ENCODE measurements at regions not wholly inside any gene's neighbourhood (a gene's known extent, or its start where the extent isn't known, plus 50 kb on each side); places are given as distances from the start of the nearest gene placed in this dataset.
"Not testable (repeated sequence)": the region's sequence is repeated elsewhere in the genome, so short reads cannot be mapped to it uniquely, and the experiment has no call there.

- H3K4me1 ChIP-seq (ENCODE audit: control insufficient read depth in 1 of 2, insufficient read depth in 2 of 2, low read depth in 1 of 2, low read length in 1 of 2), result no peaks in the 10 kb centered on the region
- no peak overlapping the region for H3K9ac ChIP-seq
- no peaks in the 10 kb centered on the region for H3F3A ChIP-seq (replicated peaks; ENCODE audit: insufficient read depth)
- no peak overlapping the region for H3K4me2 ChIP-seq
- CTCF ChIA-PET, result no interaction called here
- no peaks in the 10 kb centered on the region for H3K9me3 ChIP-seq
- WGBS (ENCODE audit: low lambda C conversion rate), result 61% methylated on average over 21 of the region's 21 CpGs
- H4K20me1 ChIP-seq (ENCODE audit: insufficient read depth), result no peaks in the 10 kb centered on the region
- TF ChIP-seq MAX (IDR thresholded peaks at IDR 0.05; ENCODE audit: low read depth), result no peak
- TF ChIP-seq ELF1 (IDR thresholded peaks at IDR 0.05), result no peak
- no peak for TF ChIP-seq TAF1 (IDR thresholded peaks at IDR 0.05; ENCODE audit: borderline replicate concordance, low read depth, low read length)
- TF ChIP-seq YY1 (IDR thresholded peaks at IDR 0.05; ENCODE audit: low read depth), result no peak
- TF ChIP-seq FOSL2 (IDR thresholded peaks at IDR 0.05; ENCODE audit: borderline replicate concordance, low read depth), result no peak
- TF ChIP-seq IRF3 (IDR thresholded peaks at IDR 0.05; ENCODE audit: low read depth, low read length), result no peak
- no peak for TF ChIP-seq GABPA (IDR thresholded peaks at IDR 0.05; ENCODE audit: low read depth)
- TF ChIP-seq RAD21 (IDR thresholded peaks at IDR 0.05; ENCODE audit: low read length), result no peak
- TF ChIP-seq RCOR1 (IDR thresholded peaks at IDR 0.05; ENCODE audit: low read length), result no peak
- no peak for TF ChIP-seq RFX5 (IDR thresholded peaks at IDR 0.05; ENCODE audit: low read length)
- no peak for TF ChIP-seq NRF1 (IDR thresholded peaks at IDR 0.05; ENCODE audit: low read depth, low read length)
- no peaks in the 10 kb centered on the region for H3K79me2 ChIP-seq (ENCODE audit: insufficient read depth)
- no peaks in the 10 kb centered on the region for H3K9me2 ChIP-seq
- H3K27ac ChIP-seq (ENCODE audit: low read depth in 2 of 2, low read length in 1 of 2), result no peak overlapping the region
- peak; percentile 0 for DNase-seq
- H3K4me3 ChIP-seq (ENCODE audit: low read depth in 2 of 2, low read length in 1 of 2), result no peak overlapping the region
- H3K27me3 ChIP-seq (ENCODE audit: insufficient read depth), result no peaks in the 10 kb centered on the region
- no peaks in the 10 kb centered on the region for H3K36me3 ChIP-seq (replicated peaks in 1 of 2; ENCODE audit: control insufficient read depth in 1 of 2, insufficient read depth in 2 of 2, low read length in 1 of 2)
- no peak overlapping the region for H2AFZ ChIP-seq (ENCODE audit: low read depth)
- POLR2A ChIA-PET, result no interaction called here
Observed at GRCh38 chr1:120954736-120955135, 65.2 kb downstream of the PPIAL4A start.

- H4K20me1 ChIP-seq (ENCODE audit: insufficient read depth); H3K9me3 ChIP-seq; DNase-seq; POLR2A ChIA-PET; H3K9ac ChIP-seq; H3K4me2 ChIP-seq; H3K27ac ChIP-seq (ENCODE audit: low read depth in 2 of 2, low read length in 1 of 2); H3K4me3 ChIP-seq (ENCODE audit: low read depth in 2 of 2, low read length in 1 of 2); H3F3A ChIP-seq (replicated peaks; ENCODE audit: insufficient read depth); H3K79me2 ChIP-seq (ENCODE audit: insufficient read depth); H3K4me1 ChIP-seq (ENCODE audit: control insufficient read depth in 1 of 2, insufficient read depth in 2 of 2, low read depth in 1 of 2, low read length in 1 of 2); H3K27me3 ChIP-seq (ENCODE audit: insufficient read depth); H3K9me2 ChIP-seq; H2AFZ ChIP-seq (ENCODE audit: low read depth); CTCF ChIA-PET; H3K36me3 ChIP-seq (replicated peaks in 1 of 2; ENCODE audit: control insufficient read depth in 1 of 2, insufficient read depth in 2 of 2, low read length in 1 of 2): not testable (repeated sequence)
- 44% methylated on average over 2 of the region's 2 CpGs for WGBS (ENCODE audit: low lambda C conversion rate)
Observed at GRCh38 chr1:120955961-120956360, 66.4 kb downstream of the PPIAL4A start.

GRCh38 chr1:120966018-120966417, 76.4 kb downstream of the PPIAL4A start:
- H3K36me3 ChIP-seq (replicated peaks in 1 of 2; ENCODE audit: control insufficient read depth in 1 of 2, insufficient read depth in 2 of 2, low read length in 1 of 2); H3K9ac ChIP-seq; H3K4me1 ChIP-seq (ENCODE audit: control insufficient read depth in 1 of 2, insufficient read depth in 2 of 2, low read depth in 1 of 2, low read length in 1 of 2); H3K4me2 ChIP-seq; H3K27me3 ChIP-seq (ENCODE audit: insufficient read depth); H3K79me2 ChIP-seq (ENCODE audit: insufficient read depth); H3F3A ChIP-seq (replicated peaks; ENCODE audit: insufficient read depth); POLR2A ChIA-PET; H3K9me3 ChIP-seq; H2AFZ ChIP-seq (ENCODE audit: low read depth); CTCF ChIA-PET; H3K4me3 ChIP-seq (ENCODE audit: low read depth in 2 of 2, low read length in 1 of 2); H3K27ac ChIP-seq (ENCODE audit: low read depth in 2 of 2, low read length in 1 of 2); DNase-seq; H4K20me1 ChIP-seq (ENCODE audit: insufficient read depth); H3K9me2 ChIP-seq: not testable (repeated sequence)
- WGBS (ENCODE audit: low lambda C conversion rate), result 11% methylated on average over 4 of the region's 5 CpGs

- CTCF ChIA-PET, result not testable (repeated sequence)
Observed at GRCh38 chr1:120972863-120973262, 83.3 kb downstream of the PPIAL4A start.

GRCh38 chr1:120973836-120974235, 84.3 kb downstream of the PPIAL4A start:
- H3K36me3 ChIP-seq (replicated peaks in 1 of 2; ENCODE audit: control insufficient read depth in 1 of 2, insufficient read depth in 2 of 2, low read length in 1 of 2); H3K9me2 ChIP-seq; CTCF ChIA-PET: not testable (repeated sequence)

More at GRCh38 chr1:120972863-120973262, 83.3 kb downstream of the PPIAL4A start:
- POLR2A ChIA-PET; H3K9ac ChIP-seq; H3K27ac ChIP-seq (ENCODE audit: low read depth in 2 of 2, low read length in 1 of 2); H3K9me3 ChIP-seq; H4K20me1 ChIP-seq (ENCODE audit: insufficient read depth); DNase-seq; H2AFZ ChIP-seq (ENCODE audit: low read depth); H3K36me3 ChIP-seq (replicated peaks in 1 of 2; ENCODE audit: control insufficient read depth in 1 of 2, insufficient read depth in 2 of 2, low read length in 1 of 2); H3K27me3 ChIP-seq (ENCODE audit: insufficient read depth); H3K4me1 ChIP-seq (ENCODE audit: control insufficient read depth in 1 of 2, insufficient read depth in 2 of 2, low read depth in 1 of 2, low read length in 1 of 2); H3K4me2 ChIP-seq; H3F3A ChIP-seq (replicated peaks; ENCODE audit: insufficient read depth); H3K4me3 ChIP-seq (ENCODE audit: low read depth in 2 of 2, low read length in 1 of 2); H3K79me2 ChIP-seq (ENCODE audit: insufficient read depth); H3K9me2 ChIP-seq: not testable (repeated sequence)
- 0% methylated on average over 2 of the region's 2 CpGs for WGBS (ENCODE audit: low lambda C conversion rate)

More at GRCh38 chr1:120973836-120974235, 84.3 kb downstream of the PPIAL4A start:
- POLR2A ChIA-PET; H3K4me3 ChIP-seq (ENCODE audit: low read depth in 2 of 2, low read length in 1 of 2); H3K79me2 ChIP-seq (ENCODE audit: insufficient read depth); H3K4me1 ChIP-seq (ENCODE audit: control insufficient read depth in 1 of 2, insufficient read depth in 2 of 2, low read depth in 1 of 2, low read length in 1 of 2); H2AFZ ChIP-seq (ENCODE audit: low read depth); H3K4me2 ChIP-seq; DNase-seq; H3K9me3 ChIP-seq; H3F3A ChIP-seq (replicated peaks; ENCODE audit: insufficient read depth); H3K27me3 ChIP-seq (ENCODE audit: insufficient read depth); H4K20me1 ChIP-seq (ENCODE audit: insufficient read depth); H3K27ac ChIP-seq (ENCODE audit: low read depth in 2 of 2, low read length in 1 of 2); H3K9ac ChIP-seq: not testable (repeated sequence)
- WGBS (ENCODE audit: low lambda C conversion rate), result 39% methylated on average over 4 of the region's 4 CpGs

Data from SK-N-SH (cell line).